HG02623 (cell line): ENCODE measurements at regions not wholly inside any gene's neighbourhood (a gene's known extent, or its start where the extent isn't known, plus 50 kb on each side); places are given as distances from the start of the nearest gene placed in this dataset.

Source experiments
- ATAC-seq: cut with Tn5 transposase; IDR thresholded peaks from one replicate; pipeline ENCODE4 v1.9.1; 2021; ENCODE audit warnings: moderate library complexity; ENCODE audit not compliant: unreplicated experiment

- ATAC-seq: no peak
Observed at GRCh38 chr5:98606961-98607360, 166.5 kb upstream of the RGMB start.

DNA sequence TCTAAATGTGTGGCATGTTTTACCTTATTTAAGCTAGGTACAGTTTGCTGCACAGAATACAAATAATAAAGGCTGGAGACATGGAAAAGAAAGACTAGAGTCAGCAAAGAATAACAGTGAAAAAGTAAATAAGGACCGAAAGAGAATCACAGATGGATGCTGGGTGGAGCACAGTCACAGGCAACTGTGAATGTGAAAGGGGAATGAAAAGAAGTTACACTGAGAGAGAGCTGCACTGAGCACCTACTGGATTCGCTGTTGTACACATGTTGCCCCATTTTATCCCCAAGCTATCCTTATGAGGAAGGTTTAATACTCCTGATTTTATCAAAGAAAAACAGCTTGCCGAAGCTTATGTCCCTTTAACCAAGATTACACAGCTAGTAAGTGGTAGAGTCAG is 165.4 kb upstream of the RGMB start:
- ATAC-seq: no peak

GRCh38 chr5:98614341-98614740 is 159.1 kb upstream of the RGMB start:
- no peak for ATAC-seq

- no peak for ATAC-seq
Observed at GRCh38 chr5:98621821-98622220, 151.6 kb upstream of the RGMB start.

- no peak for ATAC-seq
Observed at GRCh38 chr5:98624145-98624880, 149.2 kb upstream of the RGMB start.

DNA sequence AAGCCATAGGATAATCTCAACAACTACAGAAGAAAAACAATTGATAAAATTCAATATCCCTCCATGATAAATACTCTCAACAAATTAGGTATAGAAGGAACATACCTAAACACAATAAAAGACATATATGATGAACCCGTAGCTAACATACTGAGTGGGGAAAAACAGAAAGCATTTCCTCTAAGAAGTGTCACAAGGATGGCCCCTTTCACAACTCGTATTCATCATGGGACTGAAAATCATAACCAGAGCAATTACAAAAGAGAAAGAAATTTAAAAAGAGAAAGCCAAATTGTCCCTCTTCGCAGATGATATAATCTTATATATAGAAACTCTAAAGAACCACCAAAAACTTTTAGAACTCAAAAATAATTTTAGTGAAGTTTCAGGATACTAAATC is 146.3 kb upstream of the RGMB start:
- no peak for ATAC-seq

- ATAC-seq: no peak
Observed at GRCh38 chr5:98630621-98631020, 142.8 kb upstream of the RGMB start.

- ATAC-seq: no peak
Observed at GRCh38 chr5:98631311-98632054, 142.0 kb upstream of the RGMB start.

GRCh38 chr5:98635656-98636055 is 137.8 kb upstream of the RGMB start:
- ATAC-seq: no peak

GRCh38 chr5:98637116-98637515 is 136.3 kb upstream of the RGMB start:
- no peak for ATAC-seq

DNA sequence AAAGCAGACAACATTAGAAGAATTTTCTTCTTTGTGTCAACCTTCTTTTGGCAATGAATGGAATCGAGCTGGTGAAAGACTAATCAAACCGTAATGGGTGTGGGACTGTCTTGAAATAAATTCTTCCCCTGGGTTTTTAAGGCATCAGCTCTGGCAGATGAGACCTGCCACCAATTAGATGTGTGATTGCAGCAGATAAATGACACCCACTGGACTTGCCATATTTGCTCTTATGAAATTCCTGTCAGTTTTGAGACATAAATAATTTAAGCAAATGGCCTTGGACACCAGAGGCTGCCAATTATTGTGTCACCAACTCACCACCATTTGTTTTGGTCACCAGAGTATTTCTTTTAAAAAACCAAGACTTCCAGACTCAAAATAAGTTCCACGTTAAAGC is 135.9 kb upstream of the RGMB start:
- ATAC-seq: no peak

DNA sequence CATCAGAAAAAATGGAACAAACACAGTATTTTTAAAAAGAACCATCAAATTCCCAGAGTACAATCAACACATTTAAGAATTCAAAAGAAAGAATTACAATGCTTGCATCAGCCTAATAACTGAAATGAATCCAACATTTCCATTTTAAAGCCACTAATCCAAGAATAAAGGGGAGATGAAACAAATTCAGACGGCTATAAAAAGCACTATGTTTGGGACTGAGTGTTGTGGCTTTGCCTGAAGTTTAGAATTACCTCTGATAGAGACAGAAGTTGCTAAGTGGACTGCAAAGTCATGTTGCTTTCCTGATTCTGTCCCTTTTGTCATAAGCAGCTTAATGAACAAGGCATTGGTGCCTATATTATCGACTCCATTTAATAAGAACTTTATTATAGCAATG is 135.4 kb upstream of the RGMB start:
- no peak for ATAC-seq

GRCh38 chr5:98638701-98639100 is 134.8 kb upstream of the RGMB start:
- no peak for ATAC-seq

DNA sequence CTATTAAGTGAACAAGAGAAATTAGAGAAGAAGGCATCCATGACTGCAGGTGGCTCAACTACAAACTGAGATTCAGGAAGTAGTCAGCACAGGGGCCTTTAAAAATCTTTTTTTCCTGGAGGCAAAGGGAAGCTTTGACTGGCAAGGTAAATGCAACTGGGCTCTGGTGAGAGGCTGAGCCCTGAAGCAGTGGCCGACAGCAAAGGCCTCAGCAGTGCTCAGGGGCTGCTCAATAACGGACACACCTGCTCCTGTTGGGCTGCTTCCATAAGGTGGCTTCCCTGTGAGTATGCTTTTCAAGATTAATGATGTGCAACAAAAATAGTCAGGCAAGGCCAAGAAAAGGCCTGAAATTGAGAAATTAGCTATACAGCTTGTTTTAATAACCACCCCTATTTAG is 134.2 kb upstream of the RGMB start:
- ATAC-seq: no peak

GRCh38 chr5:98641671-98642070 is 131.8 kb upstream of the RGMB start:
- no peak for ATAC-seq

DNA sequence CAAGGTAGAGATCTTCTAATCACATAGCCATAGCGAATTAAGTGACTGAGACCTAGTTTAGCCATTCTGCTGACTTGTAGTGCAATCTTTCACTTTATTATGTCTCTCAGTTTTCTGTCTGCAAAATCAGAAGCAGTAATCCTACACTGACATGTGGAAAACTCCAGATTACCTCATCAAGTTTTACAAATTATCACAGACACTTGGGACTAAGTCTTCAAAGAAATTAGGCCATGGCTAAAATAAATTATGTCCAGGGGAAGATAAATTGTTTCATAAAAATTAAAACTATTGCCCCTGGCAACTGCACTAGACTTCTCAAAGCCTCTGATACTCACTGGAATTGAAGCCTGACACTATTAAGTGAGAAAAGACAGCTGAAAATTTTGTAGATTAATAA is 129.9 kb upstream of the RGMB start:
- no peak for ATAC-seq

GRCh38 chr5:98651715-98652114 is 121.7 kb upstream of the RGMB start:
- ATAC-seq: no peak

DNA sequence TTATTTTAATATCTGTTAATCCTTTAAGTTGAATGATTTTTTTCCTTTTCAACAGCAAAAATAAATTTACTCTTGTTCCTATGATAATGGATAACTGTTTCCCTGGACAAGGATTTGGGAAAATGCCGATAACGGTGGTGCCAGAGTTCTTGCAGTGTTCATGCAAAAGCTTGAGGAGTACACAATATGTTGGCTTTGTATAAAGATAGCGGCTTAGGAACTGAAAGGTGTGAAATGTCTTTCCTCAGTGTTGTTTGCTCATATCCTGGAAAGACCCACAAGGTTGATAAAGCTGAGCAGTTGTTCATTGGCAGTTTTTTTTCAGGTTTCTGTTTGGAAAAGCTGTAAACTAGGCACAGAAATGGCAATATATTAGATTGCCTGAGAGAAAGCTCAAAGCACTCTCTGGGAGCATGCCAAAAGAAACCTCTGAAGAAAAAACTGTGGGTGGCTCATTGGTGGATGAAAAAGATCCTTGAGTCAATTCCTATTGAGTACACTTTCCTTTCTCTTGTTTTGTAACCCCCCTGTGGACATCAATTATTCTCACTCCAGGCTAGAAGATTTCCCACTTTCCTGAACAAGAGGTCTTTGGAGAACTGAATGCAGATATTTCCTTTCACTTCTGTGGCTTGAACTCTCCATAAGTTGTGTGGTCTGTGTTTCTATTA is 117.2 kb upstream of the RGMB start:
- no peak for ATAC-seq

GRCh38 chr5:98656796-98657195 is 116.7 kb upstream of the RGMB start:
- ATAC-seq: no peak

DNA sequence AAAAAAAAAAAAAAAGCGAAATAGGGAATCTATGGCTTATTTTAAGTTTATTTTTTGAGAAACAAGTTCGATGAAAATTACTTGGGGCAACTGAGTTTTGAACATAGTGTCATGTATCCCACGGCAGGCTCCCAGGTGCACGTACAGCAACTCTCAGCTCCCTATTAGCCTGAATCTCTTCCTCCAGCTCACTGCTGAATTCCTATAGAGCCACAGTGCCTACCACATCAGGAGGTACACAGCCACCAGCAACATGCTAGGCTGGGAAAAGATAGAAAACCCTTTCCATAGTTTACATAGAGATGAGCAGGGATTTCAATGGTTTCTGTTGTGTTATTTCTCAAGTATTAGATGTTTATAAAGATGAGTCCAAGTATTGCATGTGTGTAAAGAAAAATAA is 115.9 kb upstream of the RGMB start:
- no peak for ATAC-seq

DNA sequence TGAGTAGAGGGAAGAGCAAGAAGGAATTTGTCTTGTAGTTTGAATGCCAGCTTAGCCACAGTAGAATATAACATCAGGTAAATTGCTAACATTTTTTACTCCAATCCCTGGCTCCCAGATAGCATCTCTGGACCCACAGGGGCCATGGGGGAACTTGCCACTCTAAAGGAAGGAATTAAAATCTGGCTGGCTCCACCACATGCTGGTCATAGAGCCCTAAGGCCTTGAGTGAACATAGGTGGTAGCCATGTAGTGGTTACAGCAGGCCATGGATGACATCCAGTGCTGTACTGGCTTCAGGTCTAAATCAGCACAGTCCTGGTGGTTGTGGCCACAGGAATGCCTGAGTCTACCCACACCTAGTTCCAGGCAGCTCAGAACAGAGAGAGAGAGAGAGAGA is 109.9 kb upstream of the RGMB start:
- ATAC-seq: no peak

DNA sequence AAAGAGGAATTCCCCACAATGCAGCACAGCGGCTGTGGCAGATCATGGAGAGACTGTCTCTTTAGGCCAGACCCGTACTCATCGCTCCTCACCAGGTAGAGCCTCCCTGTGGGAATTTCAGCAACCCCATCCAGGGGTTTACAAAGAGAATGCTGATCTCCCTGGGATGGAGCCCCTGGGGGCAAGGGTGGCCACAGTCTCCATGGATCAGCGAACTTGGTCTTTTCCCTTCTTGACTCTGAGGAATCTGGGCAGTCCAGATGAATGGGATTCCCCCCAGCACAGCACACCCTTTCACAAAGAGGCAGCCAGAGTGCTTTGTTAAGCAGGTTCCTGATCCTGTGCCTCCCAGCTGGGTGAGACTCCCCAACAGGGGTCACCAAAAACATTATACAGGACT is 108.7 kb upstream of the RGMB start:
- ATAC-seq: no peak
